ENCODE measurements at regions not wholly inside any gene's neighbourhood (a gene's known extent, or its start where the extent isn't known, plus 50 kb on each side); places are given as distances from the start of the nearest gene placed in this dataset.

DNA sequence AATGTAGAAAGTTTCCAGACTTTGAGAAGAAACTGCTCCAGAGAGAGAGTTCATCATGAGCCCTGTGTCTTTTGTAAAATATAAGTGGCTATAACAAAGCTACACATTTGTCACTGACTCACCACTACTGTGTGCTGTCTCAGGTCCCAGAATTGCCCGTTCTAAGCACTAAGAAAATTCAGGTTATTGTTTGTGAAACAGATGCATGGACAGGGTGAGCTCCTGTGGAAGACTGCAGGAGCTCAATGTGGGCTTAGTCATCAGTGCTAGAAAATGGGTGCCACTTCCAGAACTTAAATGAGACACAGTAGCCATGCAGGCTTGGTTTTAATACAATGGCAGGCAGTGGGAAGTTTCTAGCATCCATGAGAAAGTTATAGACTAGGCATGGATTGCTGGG, 251.4 kb upstream of the RBMY1B start:
- ATAC-seq (no peak), DNase-seq (ENCODE audit: low spot score) (no peak)

DNA sequence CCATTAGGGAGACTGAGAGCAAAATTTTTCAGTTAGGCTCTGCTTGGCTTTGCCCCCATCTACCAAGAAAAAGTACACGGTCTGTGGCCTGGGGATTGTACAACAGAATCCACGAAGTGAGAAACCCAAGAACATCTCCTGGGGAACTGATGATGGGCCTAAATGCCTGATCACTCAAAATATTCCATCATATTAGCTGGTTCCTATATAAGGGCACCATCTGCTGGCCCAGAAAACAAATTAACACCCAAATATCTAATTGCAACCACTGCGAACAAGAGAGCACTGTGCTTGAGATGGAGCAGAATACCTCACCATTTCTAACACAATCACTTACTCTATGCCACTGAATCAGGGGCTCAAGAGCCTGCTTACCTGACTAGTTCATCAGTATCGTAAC, 250.8 kb upstream of the RBMY1B start:
- ATAC-seq: peak; percentile 78

DNA sequence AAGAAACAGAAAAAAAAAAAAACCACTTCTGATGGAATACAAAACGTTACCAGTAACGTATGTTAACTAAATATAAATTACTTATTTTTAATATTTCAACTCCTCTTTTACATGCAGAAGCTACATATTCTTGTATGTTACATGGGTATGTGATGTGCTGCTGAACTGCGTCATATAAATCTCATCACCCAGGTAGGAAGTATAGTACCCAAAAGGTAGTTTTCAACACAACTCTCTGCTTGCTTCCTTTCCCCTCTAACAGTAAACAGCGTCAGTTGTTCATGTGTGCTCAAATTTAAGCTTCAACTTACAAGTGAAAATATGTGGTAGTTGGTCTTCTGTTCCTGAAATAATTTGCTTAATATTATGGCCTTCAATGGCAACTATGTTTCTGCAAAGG, 250.0 kb upstream of the RBMY1B start:
- ATAC-seq: no peak
- DNase-seq (ENCODE audit: low spot score): no peak

More for the DNA sequence above, 250.8 kb upstream of the RBMY1B start:
- DNase-seq (ENCODE audit: low spot score): no peak

DNA sequence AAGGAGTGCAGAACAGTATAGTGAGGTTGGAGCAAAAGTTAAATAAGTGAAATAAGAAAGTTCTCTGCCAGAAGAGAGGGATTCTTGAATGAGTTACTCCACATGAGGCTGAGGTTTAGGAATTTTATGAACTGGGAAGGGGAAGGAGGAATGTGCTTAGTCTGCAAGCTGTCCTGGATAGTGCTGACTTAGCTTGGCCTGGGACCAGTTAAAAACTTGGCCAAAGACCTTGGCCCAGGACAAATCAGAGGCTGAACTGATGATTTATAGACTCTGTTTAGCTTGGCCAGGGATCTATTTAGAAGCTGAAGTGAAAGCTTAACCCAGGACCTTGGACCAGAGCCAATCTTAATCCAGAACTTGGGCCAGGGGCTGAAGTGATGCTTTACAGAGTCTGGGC, 244.4 kb upstream of the RBMY1B start:
- DNase-seq (ENCODE audit: low spot score): peak; percentile 82
- peak; percentile 95 for ATAC-seq

DNA sequence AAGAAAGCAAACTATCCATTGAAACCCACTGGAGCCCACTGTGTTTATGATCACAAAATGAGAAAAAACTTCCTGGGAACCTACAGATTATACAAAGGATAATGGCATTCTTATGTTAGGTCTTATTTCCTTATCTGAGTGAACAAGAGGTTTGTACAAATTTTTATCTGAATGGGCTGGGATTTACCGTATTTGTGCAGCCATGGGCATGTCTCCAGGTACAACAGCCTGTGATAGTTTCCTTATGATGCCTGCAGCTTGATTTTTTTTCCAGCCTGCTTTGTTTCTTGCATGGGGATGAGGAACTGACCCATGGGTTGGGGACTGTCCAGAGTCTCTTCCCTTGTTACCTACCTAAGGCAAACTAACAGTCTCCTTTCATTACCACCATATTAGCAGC, 244.0 kb upstream of the RBMY1B start:
- DNase-seq (ENCODE audit: low spot score): no peak
- ATAC-seq: peak; percentile 56

DNA sequence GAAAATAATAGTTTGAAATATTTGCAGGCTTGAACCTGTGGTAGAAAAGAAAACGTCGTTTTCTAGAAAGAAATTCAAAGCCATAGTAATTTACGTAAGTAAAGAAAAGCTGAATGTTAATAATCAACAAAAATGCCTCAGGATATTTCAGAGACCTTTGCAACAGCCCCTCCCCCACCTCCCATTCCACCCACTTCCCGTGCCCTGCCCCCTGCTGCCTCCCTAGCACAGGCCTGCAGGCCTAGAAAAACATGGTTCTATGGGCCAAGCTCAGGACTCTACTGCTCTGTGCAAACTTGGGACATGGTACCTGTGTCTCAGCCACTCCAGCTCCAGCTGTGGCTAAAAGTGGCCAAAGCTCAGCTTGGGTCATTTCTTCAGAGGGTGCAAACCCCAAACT, 223.4 kb upstream of the RBMY1B start:
- DNase-seq (ENCODE audit: low spot score) (no peak), ATAC-seq (peak; percentile 69)

DNA sequence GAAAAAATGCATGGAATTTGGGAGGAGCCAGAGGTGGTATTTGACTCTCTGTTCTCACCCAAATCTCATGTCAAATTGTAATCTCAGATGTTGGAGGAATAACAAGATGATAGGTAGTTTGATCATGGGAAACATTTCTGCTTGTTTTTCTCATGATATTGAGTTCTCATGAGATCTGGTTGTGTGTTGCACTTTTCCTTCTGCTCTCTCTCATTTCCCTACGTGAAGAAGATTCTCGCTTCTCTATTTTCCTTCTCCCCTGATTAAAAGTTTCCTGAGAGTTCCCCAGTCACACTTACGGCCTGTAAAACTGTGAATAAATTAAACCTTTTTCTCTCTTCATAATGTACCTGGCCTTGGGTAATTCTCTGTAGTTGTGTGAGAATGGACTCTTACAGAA, 222.2 kb upstream of the RBMY1B start:
- ATAC-seq: no peak
- no peak for DNase-seq (ENCODE audit: low spot score)

DNA sequence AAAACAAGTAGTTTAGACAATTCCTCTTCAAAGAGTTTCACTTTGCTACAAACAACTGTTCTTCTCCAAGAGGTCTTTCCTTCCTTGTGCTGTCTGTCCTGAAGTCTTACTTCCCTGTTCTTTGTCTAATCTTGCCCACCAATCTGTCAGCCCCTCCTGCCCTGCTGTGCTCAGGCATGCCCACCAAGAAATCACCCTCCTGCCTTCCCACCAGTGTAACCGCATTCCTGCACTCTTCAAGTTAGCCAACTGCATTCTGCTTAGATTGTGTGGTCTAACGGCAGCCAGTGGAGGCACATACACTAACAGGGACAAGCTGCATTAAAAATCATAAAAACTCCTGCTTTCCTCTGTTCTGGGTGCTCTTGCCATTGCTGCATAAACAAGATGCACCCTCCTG, 215.9 kb upstream of the RBMY1B start:
- no peak for ATAC-seq
- no peak for DNase-seq (ENCODE audit: low spot score)

DNA sequence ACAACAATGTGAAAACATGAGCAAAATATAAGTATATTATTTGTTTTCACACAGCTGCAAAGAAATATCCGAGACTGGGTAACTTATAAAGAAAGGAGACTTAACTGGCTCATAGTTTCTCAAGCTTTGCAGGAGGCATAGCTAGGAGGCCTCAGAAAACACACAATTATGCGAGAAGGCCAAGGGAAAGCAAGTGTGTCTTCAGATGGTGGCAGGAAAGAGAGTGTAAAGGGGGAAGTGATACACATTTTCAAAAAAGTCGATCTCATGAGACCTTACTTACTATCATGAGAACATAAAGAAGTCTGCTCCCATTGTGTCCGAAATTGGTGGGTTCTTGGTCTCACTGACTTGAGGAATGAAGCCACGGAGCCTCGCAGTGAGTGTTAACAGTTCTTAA, 208.9 kb upstream of the RBMY1B start:
- no peak for DNase-seq (ENCODE audit: low spot score)
- ATAC-seq: no peak

DNA sequence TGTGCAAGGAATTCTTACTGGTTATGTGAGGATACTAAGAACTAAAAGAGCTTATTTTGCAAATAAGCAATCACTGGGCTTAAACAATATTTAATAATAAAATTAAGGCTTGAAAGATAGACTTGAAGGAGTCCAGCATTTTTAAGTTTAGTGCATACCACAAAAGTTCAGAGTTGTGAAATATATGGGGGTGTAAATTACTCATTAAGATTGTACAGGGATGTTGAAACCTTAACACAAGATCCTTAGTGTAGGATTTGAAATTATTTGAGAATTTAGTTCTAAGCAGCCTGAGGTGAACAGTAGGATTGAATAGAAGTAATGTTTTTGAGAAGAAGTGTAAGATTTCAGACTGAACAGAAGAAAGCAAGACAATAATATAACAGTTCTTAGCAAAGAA, 195.8 kb upstream of the RBMY1B start:
- ATAC-seq: no peak

More for the DNA sequence above, 195.8 kb upstream of the RBMY1B start:
- DNase-seq (ENCODE audit: low spot score): no peak
